ENCODE measurements at regions not wholly inside any gene's neighbourhood (a gene's known extent, or its start where the extent isn't known, plus 50 kb on each side); places are given as distances from the start of the nearest gene placed in this dataset.
"Not testable (repeated sequence)": the region's sequence is repeated elsewhere in the genome, so short reads cannot be mapped to it uniquely, and the experiment has no call there.

DNA sequence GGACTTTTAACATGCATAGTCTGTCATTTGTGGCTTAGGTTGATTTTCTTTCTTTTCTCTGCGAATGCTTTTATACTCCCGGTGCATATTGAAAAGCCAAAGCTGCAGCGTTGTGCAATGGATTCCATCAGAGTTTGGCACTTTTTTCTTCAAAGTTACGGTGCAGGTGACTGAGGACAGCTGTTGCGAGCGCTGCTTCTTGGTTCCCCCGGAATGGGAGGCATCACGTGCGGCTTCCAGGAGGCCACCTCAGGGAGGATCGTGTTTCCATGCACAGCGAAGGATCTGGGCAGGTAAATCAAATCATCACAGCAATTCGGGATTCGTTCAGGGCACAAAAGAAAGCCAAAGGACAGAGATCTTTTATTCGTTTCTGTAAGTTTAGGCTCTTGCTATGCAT lies 109.6 kb upstream of the ALKAL2 start:
- no peak for DNase-seq (ENCODE audit: low read depth in 2 of 2)

DNA sequence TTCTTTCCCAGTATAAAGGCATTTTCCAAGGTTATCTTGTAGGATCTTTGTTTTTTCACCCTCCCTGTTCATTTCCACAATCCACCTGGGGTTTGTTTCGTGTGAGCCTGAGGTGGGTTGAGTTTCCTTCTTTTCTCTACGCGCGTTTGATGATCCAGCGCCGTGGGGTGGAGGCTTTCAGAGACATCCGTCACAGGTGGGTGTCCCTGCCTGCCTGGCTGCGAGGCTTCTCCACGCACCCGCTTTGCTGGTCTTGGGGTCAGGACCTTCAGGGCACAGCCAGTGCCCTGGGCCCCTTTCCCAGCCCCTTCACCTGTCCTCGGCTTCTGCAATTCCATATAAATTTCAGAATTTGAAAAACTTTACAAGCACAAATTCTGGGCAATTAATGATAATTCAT lies 109.0 kb upstream of the ALKAL2 start:
- DNase-seq (ENCODE audit: low read depth in 2 of 2): no peak

- DNase-seq (ENCODE audit: low read depth in 2 of 2): no peak
Measured at GRCh38 chr2:395886-396285, 108.0 kb upstream of the ALKAL2 start.

DNA sequence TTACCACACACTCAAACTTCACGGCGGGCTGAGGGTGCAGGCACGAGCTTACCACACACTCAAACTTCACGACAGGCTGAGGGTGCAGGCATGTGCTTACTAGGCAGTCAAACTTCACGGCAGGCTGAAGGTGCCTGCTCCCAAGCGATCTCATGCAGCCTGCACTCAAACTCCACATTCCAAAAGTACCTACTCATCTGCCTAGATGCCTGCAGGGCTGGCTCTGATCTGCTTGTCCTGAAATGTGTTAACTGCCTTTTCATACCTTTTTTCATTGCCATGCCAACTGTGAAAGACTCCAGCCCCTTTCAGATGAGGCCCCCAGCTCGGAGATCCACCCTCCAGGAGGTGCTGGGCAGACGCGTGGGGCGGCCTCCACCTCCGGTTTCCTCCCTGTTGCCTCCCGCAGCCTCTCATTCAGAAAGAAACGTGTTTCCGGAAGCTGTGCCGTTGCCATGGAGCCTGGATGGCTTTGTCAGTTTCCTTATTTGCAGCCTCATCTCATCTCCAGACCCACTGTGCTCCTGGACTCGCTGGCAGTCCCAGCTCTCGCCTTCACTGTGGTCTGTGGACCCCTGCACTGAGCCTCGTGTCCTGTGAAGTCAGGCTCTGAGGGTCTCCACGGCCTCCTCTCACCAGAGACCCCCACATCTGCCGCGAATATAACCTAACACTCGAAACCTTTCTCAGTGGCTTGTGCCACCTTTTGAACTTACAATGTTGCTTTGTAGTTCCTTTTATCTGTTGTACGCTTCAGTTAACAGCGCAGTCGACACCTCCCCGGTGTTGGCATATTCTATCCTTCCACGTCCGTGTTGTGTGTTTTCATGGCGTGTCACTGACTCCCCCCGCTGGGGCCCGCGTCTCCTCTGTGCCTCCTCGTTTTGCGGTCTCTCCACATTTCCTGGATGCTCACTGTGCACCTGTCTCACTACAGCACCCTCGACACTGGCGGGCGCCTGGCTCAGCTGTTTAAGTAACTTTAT lies 106.1 kb upstream of the ALKAL2 start:
- DNase-seq (ENCODE audit: low read depth in 2 of 2): peak; percentile 33

- DNase-seq (ENCODE audit: low read depth in 2 of 2): no peak
Measured at GRCh38 chr2:392926-393280, 105.0 kb upstream of the ALKAL2 start.

DNA sequence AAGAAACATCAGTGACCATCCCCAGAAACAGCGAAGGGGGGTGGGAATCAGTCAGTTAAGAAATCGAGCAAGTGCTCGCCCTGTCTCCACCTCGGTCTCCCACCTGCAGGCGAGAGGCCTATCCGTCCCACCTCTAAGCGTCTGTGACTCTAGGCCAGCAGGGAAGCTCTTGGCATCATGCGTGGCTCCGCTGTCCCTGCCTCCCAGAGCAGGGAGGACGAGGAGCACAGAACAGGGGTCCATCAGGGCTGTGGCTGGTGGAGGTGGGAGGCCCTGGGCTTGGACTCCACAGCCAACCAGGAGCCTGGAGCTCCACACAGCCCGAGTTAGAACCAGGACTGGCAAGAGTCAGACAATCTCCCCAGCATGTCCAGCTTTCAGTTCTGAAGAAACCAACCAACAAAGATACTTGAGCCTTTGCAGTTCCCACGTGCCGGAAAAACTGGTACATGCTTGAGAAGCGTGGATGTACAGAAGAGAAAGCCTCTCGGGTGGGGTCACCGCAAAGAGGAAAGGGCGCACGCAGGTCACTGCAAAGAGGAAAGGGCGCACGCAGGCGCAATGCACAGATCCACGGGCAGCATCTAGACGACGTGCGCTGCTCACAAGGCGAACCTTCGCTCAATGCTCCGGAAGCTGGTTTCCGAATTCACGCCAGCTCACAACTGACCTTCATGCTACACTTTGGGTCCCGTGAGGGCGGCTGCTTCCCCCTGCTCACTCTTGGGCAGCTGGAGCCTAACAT lies 104.5 kb upstream of the ALKAL2 start:
- no peak for DNase-seq (ENCODE audit: low read depth in 2 of 2)

DNA sequence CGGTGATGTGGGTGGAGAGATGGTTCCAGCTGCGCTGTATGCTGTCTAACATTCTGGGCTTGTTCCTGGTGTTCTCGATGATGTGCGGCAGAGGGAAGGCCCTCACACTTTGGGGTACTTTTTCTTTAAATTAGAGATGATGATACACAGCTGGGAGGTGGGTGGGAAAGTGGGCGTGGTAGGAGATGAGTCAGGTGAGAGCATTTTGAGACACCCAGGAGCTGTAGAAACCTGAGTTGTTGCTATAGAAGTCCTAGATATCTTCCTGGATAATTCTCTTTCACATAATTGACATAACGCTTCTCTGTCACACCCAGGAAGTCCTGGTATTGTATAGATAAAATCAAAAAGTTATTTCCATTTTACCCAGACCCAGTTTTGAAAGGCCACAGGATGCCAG lies 103.8 kb upstream of the ALKAL2 start:
- no peak for DNase-seq (ENCODE audit: low read depth in 2 of 2)

GRCh38 chr2:390959-391358 lies 103.1 kb upstream of the ALKAL2 start:
- DNase-seq (ENCODE audit: low read depth in 2 of 2): no peak

GRCh38 chr2:389985-390384 lies 102.1 kb upstream of the ALKAL2 start:
- not testable (repeated sequence) for DNase-seq (ENCODE audit: low read depth in 2 of 2)

- not testable (repeated sequence) for DNase-seq (ENCODE audit: low read depth in 2 of 2)
Measured at GRCh38 chr2:388752-389151, 100.9 kb upstream of the ALKAL2 start.

DNA sequence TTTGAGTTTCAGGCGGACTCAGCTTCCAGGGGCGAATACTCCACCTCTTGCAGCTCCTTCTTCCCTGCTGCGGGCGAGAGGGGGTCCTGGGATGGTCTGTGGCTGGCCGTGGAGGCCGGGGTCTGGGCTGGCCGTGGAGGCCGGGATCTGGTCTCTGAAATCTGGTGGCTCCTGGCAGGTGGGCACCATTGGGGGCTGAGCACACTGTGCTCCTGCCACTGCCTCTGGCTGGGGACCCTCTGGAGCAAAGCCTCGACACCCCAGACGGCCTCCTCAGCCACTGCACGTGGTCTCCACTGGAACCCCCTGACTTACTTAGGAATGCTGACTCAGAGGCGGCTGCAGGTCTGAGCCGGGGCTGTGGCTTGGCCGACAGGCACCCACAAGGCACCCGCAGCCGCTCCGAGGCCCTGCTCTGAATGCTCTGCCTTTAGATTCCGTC lies 100.1 kb upstream of the ALKAL2 start:
- no peak for DNase-seq (ENCODE audit: low read depth in 2 of 2)

DNA sequence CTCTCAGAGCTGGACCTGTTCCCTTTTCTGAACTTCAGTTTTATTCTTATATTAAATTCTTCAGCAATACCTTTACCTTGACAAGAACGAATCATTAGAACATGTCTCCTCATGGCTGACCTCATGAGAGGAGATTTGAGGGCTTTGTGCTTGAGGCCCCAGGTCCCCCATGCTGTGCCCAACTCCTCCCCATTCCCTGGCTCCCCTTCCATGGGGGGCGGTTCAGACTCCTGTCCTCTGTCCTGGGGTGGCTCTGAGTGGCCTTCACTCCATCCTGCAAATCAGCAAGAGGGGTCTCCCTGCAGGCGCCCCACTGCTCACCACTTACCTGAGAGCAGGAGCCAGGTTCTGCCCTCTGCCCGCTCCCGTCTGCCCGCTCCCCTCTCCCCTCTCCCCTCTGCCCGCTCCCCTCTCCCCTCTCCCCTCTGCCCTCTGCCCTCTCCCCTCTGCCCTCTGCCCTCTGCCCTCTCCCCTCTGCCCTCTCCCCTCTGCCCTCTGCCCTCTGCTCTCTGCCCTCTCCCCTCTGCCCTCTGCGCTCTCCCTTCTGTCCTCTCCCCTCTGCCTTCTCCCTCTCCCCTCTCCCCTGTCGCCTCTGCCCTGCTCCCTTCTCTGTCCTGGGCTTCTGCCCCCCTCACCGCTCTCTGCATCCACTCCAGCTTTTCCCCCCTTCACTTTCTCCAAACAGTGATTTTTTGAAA lies 98.7 kb upstream of the ALKAL2 start:
- DNase-seq (ENCODE audit: low read depth in 2 of 2): no peak

- no peak for DNase-seq (ENCODE audit: low read depth in 2 of 2)
Measured at GRCh38 chr2:385785-386184, 97.9 kb upstream of the ALKAL2 start.

GRCh38 chr2:385061-385460 lies 97.2 kb upstream of the ALKAL2 start:
- no peak for DNase-seq (ENCODE audit: low read depth in 2 of 2)

DNA sequence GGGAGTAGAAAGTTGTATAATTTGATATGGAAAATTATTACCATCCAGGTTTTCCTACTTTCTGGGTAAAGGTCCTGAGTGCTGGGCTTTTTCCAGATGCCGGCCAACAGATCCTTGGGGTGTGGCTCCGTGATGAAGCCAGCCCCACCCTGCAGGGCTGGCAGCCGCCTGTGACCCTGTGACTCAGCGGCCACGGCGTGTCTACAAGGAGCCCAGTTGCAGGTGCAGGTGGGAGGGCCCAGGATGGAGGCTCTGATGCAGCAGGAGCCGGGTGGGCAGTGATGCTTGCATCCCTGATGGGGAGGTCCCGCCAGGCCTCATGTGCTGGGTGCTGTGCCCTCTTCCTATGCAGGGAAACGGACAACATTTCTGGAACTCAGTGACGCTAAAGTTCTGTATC lies 96.0 kb upstream of the ALKAL2 start:
- DNase-seq (ENCODE audit: low read depth in 2 of 2): no peak

- no peak for DNase-seq (ENCODE audit: low read depth in 2 of 2)
Measured at GRCh38 chr2:383178-383577, 95.3 kb upstream of the ALKAL2 start.

GRCh38 chr2:382728-383022 lies 94.8 kb upstream of the ALKAL2 start:
- no peak for DNase-seq (ENCODE audit: low read depth in 2 of 2)

DNA sequence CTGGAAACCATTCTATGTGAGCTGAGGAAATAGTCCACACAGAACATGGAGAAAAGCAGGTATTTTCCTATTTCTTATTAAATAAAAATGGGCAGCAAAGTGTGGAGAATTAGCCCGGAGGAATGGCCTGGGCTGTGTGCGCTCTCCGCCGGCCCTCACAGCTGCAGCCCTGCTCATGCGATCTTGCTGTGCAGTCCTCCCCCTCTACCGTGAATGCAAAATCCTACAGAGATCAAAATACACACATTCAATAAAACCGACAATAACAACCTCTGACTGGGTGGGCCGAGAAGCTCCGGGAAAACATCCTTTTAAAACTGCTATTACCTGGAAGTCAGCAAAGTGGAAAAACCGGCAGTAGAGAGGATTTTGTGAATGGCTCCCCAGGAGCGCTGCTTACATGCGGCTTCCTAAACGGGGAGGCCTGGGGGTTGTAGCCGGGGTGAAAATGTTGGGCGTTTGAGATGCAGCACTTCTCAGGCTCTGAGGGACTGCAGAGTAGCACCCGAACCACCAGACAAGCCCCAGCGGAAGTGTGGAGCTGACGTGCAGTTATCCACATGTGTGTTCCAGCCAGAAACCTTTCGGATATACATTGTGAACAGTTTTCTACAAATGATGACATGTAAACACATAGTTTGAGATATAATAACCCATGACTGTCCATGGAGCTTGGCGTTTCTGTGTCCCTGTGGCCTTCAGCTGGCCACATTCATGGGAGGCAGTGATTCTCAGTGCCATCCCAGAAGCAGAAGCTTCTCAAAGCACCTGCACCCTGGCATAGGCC lies 94.2 kb upstream of the ALKAL2 start:
- no peak for DNase-seq (ENCODE audit: low read depth in 2 of 2)

DNA sequence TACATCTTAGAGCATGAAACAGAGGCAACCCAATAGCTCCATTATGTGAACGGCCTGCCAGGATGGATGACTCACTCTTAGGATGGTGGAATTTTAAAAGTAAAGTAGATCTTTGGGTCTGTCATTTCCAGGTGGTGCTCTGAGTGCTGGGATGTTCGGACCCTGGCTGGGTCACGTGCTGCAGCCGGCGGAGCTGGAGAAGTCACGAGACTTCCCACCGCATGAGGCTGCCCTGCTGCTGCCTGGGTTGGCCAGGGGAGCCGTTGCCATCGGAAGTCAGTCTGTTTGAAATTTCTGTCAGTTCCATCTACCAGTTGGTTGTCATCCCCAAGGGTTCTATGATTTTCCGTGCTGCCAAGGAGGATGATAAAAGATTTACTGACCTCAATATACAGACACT lies 93.3 kb upstream of the ALKAL2 start:
- DNase-seq (ENCODE audit: low read depth in 2 of 2): no peak

GRCh38 chr2:380772-381171 lies 92.9 kb upstream of the ALKAL2 start:
- no peak for DNase-seq (ENCODE audit: low read depth in 2 of 2)

GRCh38 chr2:380221-380620 lies 92.3 kb upstream of the ALKAL2 start:
- DNase-seq (ENCODE audit: low read depth in 2 of 2): no peak

GRCh38 chr2:379778-380177 lies 91.9 kb upstream of the ALKAL2 start:
- no peak for DNase-seq (ENCODE audit: low read depth in 2 of 2)
